SK-N-SH (cell line): ENCODE measurements at regions not wholly inside any gene's neighbourhood (a gene's known extent, or its start where the extent isn't known, plus 50 kb on each side); places are given as distances from the start of the nearest gene placed in this dataset.

Experiments used
- CTCF ChIP-seq: fragments of 200-600 bp; sonication (generic); IDR thresholded peaks from 2 replicates; pipeline ENCODE4 v1.6.1; 2017; ENCODE audit warnings: antibody characterized with exemption, mild to moderate bottlenecking, moderate library complexity
- EZH2phosphoT487 ChIP-seq: fragments of 200-600 bp; sonication (generic); IDR thresholded peaks from 2 replicates; pipeline ENCODE4 v1.6.1; 2017; ENCODE audit warnings: low read depth, mixed run types, mild to moderate bottlenecking, antibody characterized with exemption, moderate library complexity, borderline replicate concordance
- RFX5 ChIP-seq: IDR thresholded peaks from 2 replicates; pipeline ENCODE4 v1.6.1; 2012; ENCODE audit warnings: mild to moderate bottlenecking, improper control_type of control experiment, low read length
- SIN3A ChIP-seq: IDR thresholded peaks from 2 replicates; pipeline ENCODE4 v1.6.1; 2012; ENCODE audit warnings: low read depth, mild to moderate bottlenecking, low read length, moderate library complexity, borderline replicate concordance
- TCF12 ChIP-seq: IDR thresholded peaks from 2 replicates; pipeline ENCODE4 v1.4.0; 2012
- USF1 ChIP-seq: IDR thresholded peaks from 2 replicates; pipeline ENCODE4 v1.4.0; 2012; ENCODE audit warnings: low read depth, borderline replicate concordance
- USF2 ChIP-seq: fragments of 150-350 bp; IDR thresholded peaks from 2 replicates; pipeline ENCODE4 v1.6.1; 2017; ENCODE audit warnings: antibody characterized with exemption, low read length, low read depth, borderline replicate concordance

GRCh38 chr10:56142092-56142728, 218.8 kb downstream of the ZWINT start:
- TF ChIP-seq CTCF (no peak), TCF12 (no peak), RFX5 (no peak), USF1 (no peak), EZH2phosphoT487 (no peak), USF2 (no peak), SIN3A (no peak)
